ENCODE measurements at regions not wholly inside any gene's neighbourhood (a gene's known extent, or its start where the extent isn't known, plus 50 kb on each side); places are given as distances from the start of the nearest gene placed in this dataset.

- TF ChIP-seq CTCF (IDR thresholded peaks at IDR 0.05; ENCODE audit: low read depth, low read length) (no peak), EZH2phosphoT487 (IDR thresholded peaks at IDR 0.05; ENCODE audit: low read depth) (no peak)
These were observed 124.4 kb upstream of the VPREB1 start for GRCh38 chr22:22120160-22120559.
